Central memory CD4-positive, alpha-beta T cell (primary cell): ENCODE measurements at regions not wholly inside any gene's neighbourhood (a gene's known extent, or its start where the extent isn't known, plus 50 kb on each side); places are given as distances from the start of the nearest gene placed in this dataset.
"Not testable (repeated sequence)": the region's sequence is repeated elsewhere in the genome, so short reads cannot be mapped to it uniquely, and the experiment has no call there.

Experiments used
- DNase-seq: peaks from one replicate; pipeline ENCODE4 v3.0.0; 2022

DNA sequence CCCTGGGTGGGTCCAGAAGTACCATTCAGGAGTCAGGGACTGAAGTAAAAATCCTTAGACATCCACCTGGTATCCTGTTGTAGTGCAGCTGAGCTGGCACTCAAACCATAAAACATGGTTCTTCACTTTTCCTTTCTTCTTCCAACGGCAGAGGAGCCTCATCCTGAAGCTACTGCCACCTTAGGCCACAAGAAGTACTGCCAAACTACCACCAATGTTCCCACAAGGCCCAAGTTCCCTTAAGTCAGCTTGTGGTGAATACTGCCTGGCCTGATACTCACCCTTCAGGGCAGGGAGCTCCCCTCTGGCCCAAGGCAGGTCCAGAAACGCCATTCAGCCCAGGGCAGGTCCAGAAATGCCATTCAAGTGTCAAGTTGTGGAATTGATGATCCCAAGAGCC lies 1053.4 kb upstream of the CITED2 start:
- no peak for DNase-seq

DNA sequence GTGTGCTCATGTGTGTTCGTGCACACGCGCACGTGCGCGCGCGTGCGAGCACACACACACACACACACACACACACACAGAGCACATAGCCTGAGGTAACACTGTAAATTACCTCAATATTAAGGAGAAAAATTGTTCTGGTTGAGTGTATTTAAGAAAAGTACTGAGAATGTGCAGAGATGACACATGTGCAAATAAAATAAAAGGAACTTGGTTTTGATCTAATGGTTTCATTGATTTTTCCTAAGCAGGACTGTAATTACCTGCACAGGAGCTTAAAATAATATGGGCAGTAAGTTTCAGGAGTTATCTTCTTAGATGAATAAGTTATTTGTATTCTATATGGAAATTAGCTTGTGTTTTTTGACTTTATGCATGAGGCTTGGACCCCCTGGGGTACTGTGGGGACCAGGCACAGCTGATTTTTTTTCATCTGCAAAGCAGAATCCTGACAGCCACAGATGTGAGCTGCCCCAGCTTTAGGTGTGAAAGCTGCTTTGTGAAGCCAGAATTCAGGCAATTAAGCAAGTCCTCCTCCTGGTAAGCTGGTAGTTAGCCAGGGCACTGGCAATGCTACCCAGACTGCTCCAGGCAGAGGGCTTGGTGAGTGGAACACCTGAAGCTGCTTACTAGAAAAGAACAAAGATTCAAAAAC lies 1040.6 kb upstream of the CITED2 start:
- DNase-seq: no peak

DNA sequence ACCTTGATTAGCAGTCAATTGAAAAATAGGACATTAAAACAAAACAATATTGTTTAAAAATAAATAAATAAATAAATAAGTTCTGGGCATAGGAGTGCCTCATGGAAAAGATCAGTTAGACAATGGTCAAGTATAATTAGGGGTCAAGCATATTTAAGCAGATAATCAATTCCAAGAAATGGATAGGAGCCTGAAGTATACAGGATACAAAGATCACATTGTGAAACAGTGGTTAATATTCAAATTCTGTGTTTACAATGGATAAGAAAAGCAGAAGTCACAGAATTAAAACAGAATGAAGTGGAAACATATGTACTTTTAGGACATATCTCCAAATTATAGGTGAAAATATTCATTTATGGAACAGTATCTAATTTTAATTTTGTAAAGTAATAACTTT lies 1028.6 kb upstream of the CITED2 start:
- DNase-seq: no peak

DNA sequence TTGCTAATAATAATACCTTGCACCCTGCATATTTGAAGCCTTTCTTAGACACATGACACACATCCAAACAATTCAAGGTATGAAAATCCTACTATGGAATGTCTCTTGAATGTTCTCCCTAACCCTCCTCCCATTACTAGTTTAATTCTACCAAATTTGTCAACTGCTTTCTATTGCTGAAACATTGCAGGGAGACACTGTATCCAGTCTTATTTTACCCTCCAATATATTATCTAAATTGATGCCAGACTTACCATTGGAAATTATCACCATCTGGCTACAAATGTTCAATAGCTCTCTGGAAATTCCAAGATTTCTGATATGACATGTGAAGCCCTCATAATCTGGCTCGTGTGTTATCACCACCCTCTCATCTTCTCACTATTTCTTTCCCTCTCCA lies 1027.3 kb upstream of the CITED2 start:
- no peak for DNase-seq

DNA sequence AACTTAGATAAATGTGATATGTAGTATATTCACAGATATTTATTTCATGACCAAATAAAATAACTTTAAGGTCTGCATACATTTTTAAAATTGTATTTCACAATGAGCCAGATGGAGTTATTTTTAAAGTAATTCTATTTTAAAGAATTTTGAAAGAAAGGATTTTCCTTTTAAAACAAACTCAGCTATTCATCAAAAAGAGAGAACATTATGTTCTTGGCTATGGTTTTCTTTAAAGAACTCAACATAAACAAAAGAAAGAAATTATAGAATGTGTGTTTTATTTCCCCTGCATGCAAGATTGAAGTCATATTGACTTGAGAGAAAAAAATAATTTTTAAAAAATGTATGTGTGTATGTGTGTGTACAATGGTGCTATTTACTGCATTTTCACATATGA lies 1023.6 kb upstream of the CITED2 start:
- no peak for DNase-seq

DNA sequence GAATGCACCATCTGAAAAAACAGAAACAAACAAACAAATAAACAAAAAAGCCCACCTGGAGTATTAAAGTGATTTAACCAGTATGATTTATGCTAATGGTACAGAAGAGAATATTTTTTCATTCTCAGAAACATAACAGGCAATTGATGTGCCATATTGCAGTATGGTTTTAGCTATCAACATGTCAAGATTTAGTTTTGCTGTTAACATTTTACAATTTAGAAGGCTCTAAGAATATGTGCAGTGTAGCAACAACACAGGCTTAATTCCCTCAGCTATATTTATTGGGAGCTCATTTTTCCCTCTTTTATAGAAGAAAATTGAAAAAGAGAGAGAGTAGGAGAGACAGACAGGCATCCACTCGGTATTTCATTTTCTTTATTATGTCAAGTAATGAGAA lies 1022.7 kb upstream of the CITED2 start:
- no peak for DNase-seq

DNA sequence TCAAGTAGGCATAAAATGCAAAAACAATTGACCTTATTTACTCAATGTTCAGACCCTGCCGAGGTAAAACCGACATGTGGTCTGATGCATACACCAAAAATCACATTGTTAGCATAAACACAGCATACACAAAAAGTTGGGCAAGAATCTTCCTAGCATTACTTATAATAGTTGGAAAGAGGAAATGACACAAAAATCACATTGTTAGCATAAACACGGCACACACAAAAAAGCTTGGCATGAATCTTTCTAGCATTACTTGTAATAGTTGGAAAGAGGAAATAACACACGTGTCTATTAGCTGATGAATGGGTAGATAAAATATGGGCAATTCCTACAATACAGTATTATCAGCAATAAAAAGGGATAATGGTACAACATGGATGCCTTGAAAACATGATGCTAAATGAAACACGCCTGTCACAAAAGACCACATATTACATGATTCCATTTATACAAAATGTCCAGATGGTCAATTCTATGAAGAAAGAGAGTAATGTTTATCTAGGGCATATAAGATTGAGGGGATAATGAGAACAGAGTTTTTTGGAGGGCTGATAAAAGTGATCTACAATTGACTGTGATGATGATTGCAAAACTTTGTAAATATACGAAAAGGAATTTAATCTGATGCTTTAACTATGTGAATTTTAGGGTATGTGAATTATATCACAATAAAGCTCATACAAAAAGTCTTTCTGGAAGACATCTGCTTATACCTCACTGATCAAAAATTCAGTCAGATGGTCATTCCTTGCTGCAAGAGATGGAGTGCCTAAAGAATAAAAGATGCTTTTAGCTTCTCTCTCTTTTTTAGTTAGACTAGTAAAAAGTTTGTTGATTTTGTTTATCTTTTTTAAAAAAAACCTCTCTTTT lies 1019.5 kb upstream of the CITED2 start:
- DNase-seq: no peak

DNA sequence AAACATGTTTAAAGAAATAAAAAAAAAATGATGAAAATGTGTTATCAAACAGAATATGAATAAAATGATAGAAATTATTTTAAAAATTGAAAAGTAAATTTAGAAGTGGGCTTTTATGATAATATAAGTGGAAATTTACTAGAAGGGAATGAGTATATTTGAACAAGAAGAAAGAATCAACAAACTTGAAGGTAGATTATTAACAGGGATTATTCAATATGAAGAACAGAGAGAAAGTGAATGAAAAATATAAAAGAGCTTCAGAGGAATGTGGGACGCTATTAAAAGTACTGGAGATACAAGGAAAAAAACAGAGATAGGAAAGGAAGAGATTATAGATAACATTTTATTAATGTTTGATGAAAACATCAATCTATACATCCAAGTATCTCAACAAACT lies 1014.4 kb upstream of the CITED2 start:
- DNase-seq: no peak

DNA sequence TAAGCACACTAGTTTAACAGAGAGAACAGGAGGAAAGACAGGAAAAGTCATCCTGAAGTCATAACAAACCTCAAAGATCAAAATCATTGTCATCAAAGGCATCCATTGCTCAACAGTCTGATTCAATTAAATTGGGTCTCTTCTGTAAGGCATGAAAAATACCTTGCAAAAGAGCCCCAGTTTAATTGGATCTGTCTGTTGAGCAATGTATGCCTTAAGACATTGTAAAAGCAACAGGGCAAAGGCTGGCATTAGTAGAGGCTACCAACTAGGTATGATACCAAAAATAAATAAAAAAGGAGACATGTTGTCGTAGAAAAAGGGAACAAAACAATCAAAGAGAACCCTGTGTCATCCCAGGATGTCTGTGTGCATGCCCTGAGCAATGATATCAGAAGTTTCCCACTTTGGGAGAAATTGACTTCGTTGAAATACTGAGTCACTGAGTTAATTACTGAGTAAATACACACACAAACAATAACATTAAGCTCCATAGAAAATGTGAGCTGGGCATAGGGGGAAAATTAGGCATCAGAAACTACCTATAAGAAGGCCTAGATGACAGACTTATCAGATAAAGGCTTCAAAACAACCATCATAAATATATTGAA lies 1013.8 kb upstream of the CITED2 start:
- DNase-seq: no peak

DNA sequence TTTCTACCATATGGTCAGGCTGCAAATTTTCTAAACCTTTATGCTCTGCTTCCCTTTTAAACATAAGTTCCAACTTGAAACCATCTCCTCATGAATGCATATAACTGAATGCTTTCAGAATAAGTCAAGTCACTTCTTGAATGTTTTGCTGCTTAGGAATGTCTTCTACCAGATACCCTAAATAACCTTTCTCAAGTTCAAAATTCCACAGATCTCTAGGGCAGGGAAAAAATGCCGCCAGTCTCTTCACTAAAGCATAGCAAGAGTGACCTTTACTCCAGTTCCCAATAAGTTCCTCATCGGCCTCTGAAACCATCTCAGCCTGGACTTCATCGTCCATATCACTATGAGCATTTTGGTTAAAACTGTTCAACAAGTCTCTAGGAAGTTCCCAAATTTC lies 1011.2 kb upstream of the CITED2 start:
- DNase-seq: no peak

DNA sequence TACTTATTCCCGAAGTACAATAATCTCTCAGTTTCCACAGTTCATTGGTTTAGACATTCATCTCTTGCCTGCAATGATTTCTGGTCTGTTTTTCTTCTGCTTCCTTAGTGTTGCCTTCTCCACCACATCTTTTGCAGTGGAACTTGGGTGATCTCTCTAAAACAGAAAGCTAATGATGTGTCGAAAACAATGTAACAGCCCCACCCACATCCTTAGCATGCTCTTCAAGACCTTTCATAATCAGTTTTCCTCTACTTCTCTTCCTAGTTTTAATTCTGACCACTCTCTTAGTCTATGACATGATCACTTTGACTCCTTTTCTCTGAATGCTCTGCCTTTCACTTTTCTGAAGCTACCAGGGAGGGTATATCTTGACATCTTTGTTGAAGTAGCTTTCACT lies 1007.9 kb upstream of the CITED2 start:
- no peak for DNase-seq

DNA sequence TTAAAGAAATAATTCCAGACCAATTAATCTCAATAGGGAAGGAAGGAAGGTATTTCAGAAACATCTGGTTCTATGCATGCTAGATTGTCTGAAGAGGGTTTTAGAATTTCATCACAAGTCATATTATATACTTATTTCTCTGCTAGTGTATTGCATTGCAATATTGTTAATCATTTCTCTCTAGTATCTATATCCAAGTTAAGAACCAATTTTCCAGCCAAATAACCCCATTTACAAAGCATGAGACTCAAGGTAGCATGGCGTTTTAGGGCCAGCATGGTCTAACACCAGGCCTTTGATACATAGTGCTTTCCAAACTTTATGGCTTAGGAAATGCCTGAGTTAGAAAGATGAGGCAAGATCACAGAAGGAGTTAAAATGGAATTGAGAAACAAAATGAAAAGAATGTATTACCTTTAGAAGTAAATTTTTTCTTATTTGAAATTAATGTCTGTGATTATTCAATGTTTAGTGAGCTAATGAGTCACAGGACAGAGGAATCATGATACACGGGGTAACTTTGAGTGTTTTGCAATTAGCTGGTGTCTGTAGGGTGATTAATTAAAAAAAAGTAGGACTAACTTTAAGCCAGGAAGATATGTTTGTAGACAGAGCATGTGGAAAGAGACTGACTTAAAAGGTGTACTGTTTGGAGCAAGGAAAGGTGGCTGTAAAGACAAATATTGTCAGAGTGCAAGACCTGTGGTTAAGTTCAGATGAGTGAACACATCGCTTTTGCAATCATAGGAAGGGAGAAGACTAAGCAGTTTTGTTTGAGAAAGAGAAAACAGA lies 1006.2 kb upstream of the CITED2 start:
- DNase-seq: no peak

DNA sequence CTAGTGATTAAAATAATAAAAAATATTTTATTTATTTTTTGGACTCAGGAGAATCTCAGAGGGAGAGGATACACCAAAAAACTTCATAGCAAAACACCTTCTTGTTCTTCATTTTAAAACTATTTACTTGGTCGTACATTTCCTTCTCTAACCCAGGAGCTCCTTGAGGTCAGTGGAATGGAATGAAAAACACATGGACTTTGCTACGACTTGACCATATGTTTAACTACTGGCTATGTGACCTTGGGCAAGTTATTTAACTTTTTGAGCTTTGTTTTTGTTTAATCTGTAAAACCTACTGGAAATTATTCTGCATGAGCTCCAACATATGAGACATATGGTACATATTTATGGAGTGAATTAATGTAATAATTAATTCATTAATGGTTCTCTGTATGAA lies 1005.5 kb upstream of the CITED2 start:
- no peak for DNase-seq

DNA sequence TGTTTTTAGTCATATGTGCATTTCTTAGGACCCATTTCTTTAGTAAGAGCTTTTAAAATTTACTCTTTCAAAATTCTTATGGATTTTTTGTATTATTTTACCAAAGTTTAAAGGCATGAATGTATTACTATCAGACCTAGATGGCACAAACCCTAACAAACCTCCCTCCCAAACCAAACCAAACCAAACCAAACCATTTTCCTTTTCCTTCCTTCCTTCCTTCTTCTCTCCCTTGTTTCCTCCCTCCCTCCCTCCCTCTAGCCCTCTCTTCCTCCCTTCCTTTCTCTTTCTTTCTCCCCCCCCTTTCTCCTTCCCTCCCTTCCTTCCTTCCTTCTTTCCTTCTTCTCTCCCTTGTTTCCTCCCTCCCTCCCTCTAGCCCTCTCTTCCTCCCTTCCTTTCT lies 1001.8 kb upstream of the CITED2 start:
- no peak for DNase-seq

DNA sequence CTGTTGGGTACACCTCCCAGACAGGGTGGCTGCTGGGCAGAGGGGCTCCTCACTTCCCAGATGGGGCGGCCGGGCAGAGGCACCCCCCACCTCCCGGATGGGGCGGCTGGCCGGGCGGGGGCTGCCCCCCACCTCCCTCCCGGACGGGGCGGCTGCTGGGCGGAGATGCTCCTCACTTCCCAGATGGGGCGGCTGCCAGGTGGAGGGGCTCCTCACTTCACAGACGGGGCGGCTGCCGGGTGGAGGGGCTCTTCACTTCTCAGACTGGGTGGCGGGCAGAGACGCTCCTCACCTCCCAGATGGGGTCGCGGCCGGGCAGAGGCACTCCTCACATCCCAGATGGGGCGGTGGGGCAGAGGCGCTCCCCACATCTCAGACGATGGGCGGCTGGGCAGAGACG lies 999.3 kb upstream of the CITED2 start:
- not testable (repeated sequence) for DNase-seq

DNA sequence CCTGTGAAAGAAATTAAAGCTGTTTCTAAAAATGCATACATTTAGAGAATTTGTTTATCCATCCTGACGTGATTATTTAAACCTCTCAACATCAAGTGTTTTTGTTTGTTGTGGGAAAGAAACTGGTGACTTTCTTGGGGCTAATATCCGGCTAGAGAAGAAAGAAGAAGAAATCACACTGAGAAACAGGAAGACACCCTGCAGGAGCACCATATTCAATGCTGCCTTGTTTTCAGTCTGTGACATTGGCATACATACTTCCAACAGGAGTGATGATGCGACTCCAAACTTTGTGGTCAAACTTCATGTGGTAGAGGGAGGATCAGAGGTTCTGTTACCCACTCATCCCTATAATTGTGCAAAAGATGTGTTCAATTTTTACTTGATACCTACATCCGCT lies 997.6 kb upstream of the CITED2 start:
- DNase-seq: no peak

DNA sequence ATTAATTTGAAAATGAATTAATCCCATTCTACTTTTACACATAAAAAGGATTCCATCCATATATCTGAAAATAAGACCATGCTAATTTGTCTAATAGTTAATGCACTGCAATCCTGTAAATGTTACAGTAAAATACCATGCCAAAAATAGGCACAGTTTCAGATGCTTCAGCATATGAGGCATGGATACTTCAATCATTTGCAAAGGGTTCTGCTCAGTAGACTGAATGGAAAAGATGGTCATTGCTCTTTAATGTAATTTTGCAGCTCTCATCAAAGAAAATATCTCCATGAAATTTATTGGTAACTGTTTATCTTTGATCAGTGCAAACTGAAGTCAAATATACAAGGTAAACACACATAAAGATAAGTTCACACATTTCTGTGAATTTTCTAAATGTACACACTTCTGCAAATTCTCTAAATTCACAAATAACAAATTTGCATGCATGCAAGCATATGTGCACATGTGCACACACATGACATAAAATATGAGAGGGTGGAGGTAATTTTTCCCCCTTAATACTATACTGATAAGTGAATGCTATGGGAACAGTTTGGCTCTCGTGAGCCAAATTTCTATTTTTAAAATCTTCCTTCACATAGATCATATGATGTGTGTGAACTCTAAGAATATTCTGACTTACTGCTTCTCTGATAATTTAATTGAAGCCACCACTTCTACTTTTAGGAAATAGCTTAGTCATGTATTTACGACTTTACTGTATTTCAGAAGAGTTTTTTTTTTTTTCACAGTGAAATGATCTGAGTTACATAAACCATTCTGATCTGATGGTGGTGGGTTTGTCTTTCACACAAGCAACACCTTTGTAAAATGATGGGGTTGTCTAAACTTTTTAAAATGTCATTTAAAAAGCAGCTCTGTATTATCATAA lies 996.8 kb upstream of the CITED2 start:
- no peak for DNase-seq

DNA sequence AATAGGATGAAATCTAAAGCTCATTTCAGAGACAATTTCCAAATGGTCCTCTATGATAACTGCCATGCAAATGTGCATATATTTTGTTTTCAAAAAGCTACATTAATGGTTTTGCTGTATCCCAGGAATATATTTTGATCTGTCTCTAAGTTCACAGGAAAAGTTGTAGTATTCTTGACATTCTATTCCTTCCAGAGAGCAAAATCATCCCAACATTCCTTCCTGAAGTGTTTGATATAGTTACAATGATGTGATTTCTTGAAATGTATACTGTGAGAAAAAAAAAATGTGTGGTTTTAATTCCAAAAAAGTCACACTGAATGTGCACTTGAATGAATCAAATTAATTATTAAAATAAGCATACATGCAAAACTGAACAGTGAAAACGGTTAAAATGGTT lies 996.0 kb upstream of the CITED2 start:
- no peak for DNase-seq

DNA sequence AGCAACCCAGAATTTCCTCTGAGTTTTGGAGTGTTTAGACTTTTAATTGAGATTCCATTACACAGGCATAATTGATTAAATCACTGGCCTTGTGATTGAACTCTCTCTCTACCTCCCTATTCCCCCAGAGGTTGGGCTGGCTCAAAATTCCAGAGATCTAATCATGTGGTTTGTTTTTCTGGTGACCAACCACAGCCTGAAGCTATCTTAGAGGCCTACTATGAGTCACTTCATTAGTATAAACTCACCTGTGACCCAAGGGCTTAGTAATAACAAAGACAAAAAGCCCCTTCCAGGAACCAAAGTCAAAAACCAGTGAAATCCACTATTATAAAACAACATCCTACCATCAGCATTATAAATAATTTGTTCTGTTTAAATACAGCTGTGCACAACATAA lies 992.5 kb upstream of the CITED2 start:
- DNase-seq: no peak

DNA sequence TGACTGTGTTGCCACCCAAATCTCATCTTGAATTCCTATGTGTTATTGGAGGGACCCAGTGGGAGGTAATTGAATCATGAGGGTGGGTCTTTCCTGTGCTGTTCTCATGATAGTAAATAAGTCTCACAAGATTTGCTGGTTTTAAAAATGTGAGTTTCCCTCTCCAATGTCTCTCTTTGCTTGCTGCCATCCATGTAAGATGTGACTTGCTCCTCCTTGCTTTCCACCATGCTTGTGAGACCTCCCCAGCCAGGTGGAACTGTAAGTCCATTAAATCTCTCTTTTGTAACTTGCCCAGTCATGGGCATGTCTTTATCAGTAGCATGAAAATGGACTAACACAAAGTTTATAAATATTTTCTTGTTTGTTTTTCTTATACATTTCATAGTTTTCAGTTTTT lies 990.5 kb upstream of the CITED2 start:
- no peak for DNase-seq

DNA sequence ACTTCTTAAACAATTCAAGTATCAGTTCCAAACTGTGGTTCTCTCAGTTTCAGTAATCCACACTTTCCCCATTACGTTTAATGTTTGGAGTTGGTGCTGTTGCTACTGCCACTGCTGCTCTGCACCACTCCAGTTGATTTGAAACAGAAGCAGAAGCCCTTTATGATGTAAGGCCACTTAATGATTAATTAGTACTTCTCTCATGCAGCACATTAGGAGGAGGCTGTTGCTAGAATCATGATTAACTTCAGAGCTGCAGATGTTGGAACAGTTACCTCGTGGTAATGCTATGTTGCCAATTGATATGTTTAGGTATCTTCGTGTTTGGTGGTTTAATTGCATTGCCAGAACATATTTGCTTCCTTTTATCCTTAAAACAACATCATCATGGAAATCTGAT lies 986.2 kb upstream of the CITED2 start:
- no peak for DNase-seq

DNA sequence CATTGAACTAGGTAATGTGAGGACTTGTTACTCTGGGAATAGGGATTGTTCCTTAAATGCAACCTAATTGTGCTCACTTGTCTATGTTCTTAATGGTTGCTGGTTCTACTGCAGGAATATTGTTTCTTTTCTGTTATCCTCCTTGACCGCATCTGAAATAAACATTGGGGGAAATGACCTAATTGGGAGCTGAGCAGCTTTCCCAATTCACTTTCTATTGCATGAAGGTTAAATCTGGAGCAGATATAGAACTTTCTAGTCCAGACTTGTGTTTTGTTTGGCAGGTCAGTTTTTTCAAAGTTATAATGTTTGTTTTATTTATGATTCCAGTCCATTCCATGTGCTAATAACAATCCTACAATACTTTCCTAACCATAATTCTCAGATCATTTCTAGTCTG lies 981.0 kb upstream of the CITED2 start:
- no peak for DNase-seq
